HepG2 (cell line): ENCODE measurements at regions not wholly inside any gene's neighbourhood (a gene's known extent, or its start where the extent isn't known, plus 50 kb on each side); places are given as distances from the start of the nearest gene placed in this dataset.

Source experiments
- BCLAF1 ChIP-seq: fragments of 450-650 bp; IDR thresholded peaks from 2 replicates; pipeline ENCODE4 v1.6.1; 2017; ENCODE audit warnings: mild to moderate bottlenecking
- BHLHE40 ChIP-seq: IDR thresholded peaks from 2 replicates; pipeline ENCODE4 v1.6.1; 2011; ENCODE audit warnings: low read length, improper control_type of control experiment
- FOXK1 ChIP-seq: sonication (generic); formaldehyde crosslinking; IDR thresholded peaks from 2 replicates; pipeline ENCODE4 v1.4.0; 2020; ENCODE audit warnings: low read depth, missing genetic modification reagents, borderline replicate concordance
- GTF3A ChIP-seq: sonication (generic); formaldehyde crosslinking; conservative IDR thresholded peaks from 2 replicates; pipeline ENCODE4 v1.4.0; 2020; ENCODE audit warnings: mild to moderate bottlenecking, missing genetic modification reagents
- HOXA7 ChIP-seq: sonication (generic); formaldehyde crosslinking; IDR thresholded peaks from 2 replicates; pipeline ENCODE4 v1.8.1; 2022; ENCODE audit warnings: mild to moderate bottlenecking, missing genetic modification reagents, moderate library complexity
- MED1 ChIP-seq: sonication (generic); formaldehyde crosslinking; IDR thresholded peaks from 2 replicates; pipeline ENCODE4 v1.4.0; 2020; ENCODE audit warnings: missing genetic modification reagents
- MIER3 ChIP-seq: IDR thresholded peaks from 2 replicates; pipeline ENCODE4 v1.6.1; 2016; ENCODE audit warnings: missing compliant biosample characterization, borderline replicate concordance
- NR2F2 ChIP-seq: IDR thresholded peaks from 2 replicates; pipeline ENCODE4 v1.6.1; 2012; ENCODE audit warnings: low read depth, inconsistent platforms, borderline replicate concordance
- NRL ChIP-seq: sonication (generic); formaldehyde crosslinking; IDR thresholded peaks from 2 replicates; pipeline ENCODE4 v1.5.0; 2020; ENCODE audit warnings: missing genetic modification reagents, mild to moderate bottlenecking, moderate library complexity, borderline replicate concordance
- PAWR ChIP-seq: sonication (generic); formaldehyde crosslinking; IDR thresholded peaks from 2 replicates; pipeline ENCODE4 v1.4.0; 2020; ENCODE audit warnings: missing genetic modification reagents, mild to moderate bottlenecking, borderline replicate concordance
- PAX8 ChIP-seq: sonication (generic); formaldehyde crosslinking; IDR thresholded peaks from 2 replicates; pipeline ENCODE4 v1.8.0; 2022; ENCODE audit warnings: mild to moderate bottlenecking, missing genetic modification reagents, borderline replicate concordance
- TFDP1 ChIP-seq: IDR thresholded peaks from 2 replicates; pipeline ENCODE4 v1.6.1; 2016; ENCODE audit warnings: missing compliant biosample characterization, missing genetic modification reagents, borderline replicate concordance
- ZBTB40 ChIP-seq, 2 experiments: fragments of 450-650 bp in 1 of 2; sonication (generic) in 1 of 2; formaldehyde crosslinking in 1 of 2; IDR thresholded peaks; 2 replicates each; pipeline versions ENCODE4 v1.6.1 to v1.8.0; 2016 to 2022; ENCODE audit warnings: antibody characterized with exemption in 1 of 2, mild to moderate bottlenecking in 1 of 2, missing genetic modification reagents in 1 of 2
- ZFAT ChIP-seq: sonication (generic); formaldehyde crosslinking; conservative IDR thresholded peaks from 2 replicates; pipeline ENCODE4 v1.8.1; 2023; ENCODE audit warnings: missing genetic modification reagents, inconsistent platforms
- ZNF772 ChIP-seq: sonication (generic); formaldehyde crosslinking; IDR thresholded peaks from 2 replicates; pipeline ENCODE4 v1.5.0; 2020; ENCODE audit warnings: mild to moderate bottlenecking, missing genetic modification reagents
- ZNF839 ChIP-seq: sonication (generic); formaldehyde crosslinking; IDR thresholded peaks from 2 replicates; pipeline ENCODE4 v1.4.0; 2020; ENCODE audit warnings: missing genetic modification reagents, mild to moderate bottlenecking, borderline replicate concordance

GRCh38 chr6:108763931-108764579 lies 84.2 kb upstream of the ARMC2 start (continued):
- TF ChIP-seq BCLAF1, result no peak
- TF ChIP-seq GTF3A, result no peak
- peak; percentile 80; the same call in 1 of the 2 replicates for TF ChIP-seq TFDP1 (CRISPR knock-in tag)
- TF ChIP-seq BHLHE40, result peak; percentile 54; the same call in 1 of the 2 replicates
- 0 out of 2 replicates have a peak, but pooled peaks have one; percentile 25 for TF ChIP-seq PAX8 (CRISPR knock-in tag)
- TF ChIP-seq ZBTB40 (IDR thresholded peaks at IDR 0.05), result no peak
- TF ChIP-seq ZBTB40 (CRISPR knock-in tag; IDR thresholded peaks at IDR 0.05), result peak; percentile 16; the same call in 1 of the 2 replicates
- no peak for TF ChIP-seq HOXA7 (CRISPR knock-in tag)
- peak; percentile 74; the same call in 1 of the 2 replicates for TF ChIP-seq FOXK1 (CRISPR knock-in tag)
- no peak for TF ChIP-seq ZNF839 (CRISPR knock-in tag)
- TF ChIP-seq ZFAT (CRISPR knock-in tag), result no peak
- TF ChIP-seq MIER3 (CRISPR knock-in tag), result peak; percentile 70; the same call in 1 of the 2 replicates
- no peak for TF ChIP-seq NRL
- TF ChIP-seq ZNF772 (CRISPR knock-in tag), result peak; percentile 58; the same call in 1 of the 2 replicates
- peak; percentile 71; the same call in 1 of the 2 replicates for TF ChIP-seq NR2F2
- no peak for TF ChIP-seq PAWR
- peak; percentile 90 for TF ChIP-seq MED1 (CRISPR knock-in tag)
